ENCODE measurements at regions not wholly inside any gene's neighbourhood (a gene's known extent, or its start where the extent isn't known, plus 50 kb on each side); places are given as distances from the start of the nearest gene placed in this dataset.

DNA sequence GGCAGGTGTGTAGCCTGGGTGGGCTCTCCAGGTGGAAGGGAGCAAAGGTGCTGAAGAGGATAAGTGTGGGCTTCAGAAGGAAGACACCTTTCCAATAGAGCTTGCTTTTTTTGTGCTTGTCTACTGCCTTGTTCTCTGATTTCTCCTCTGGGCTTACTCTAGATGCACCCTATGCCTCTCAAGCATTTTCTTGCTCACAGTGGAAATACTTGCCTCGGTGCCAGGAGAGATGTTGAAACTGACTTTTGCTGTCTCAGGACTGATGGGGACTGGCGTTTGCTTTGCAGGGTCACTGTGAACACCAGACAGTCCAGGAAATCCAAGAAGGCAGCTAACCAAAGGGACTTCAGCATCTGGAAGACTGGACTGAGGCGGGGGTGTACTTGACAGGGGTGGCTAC lies 187.9 kb downstream of the SNX10 start:
- TF ChIP-seq ZNF274 (IDR thresholded peaks at IDR 0.05; ENCODE audit: low read depth, low read length): no peak
- no peak for TF ChIP-seq YY1 (IDR thresholded peaks at IDR 0.05; ENCODE audit: insufficient read depth, insufficient read length)
